ENCODE measurements at regions not wholly inside any gene's neighbourhood (a gene's known extent, or its start where the extent isn't known, plus 50 kb on each side); places are given as distances from the start of the nearest gene placed in this dataset.

- TF ChIP-seq, protein P1, sequence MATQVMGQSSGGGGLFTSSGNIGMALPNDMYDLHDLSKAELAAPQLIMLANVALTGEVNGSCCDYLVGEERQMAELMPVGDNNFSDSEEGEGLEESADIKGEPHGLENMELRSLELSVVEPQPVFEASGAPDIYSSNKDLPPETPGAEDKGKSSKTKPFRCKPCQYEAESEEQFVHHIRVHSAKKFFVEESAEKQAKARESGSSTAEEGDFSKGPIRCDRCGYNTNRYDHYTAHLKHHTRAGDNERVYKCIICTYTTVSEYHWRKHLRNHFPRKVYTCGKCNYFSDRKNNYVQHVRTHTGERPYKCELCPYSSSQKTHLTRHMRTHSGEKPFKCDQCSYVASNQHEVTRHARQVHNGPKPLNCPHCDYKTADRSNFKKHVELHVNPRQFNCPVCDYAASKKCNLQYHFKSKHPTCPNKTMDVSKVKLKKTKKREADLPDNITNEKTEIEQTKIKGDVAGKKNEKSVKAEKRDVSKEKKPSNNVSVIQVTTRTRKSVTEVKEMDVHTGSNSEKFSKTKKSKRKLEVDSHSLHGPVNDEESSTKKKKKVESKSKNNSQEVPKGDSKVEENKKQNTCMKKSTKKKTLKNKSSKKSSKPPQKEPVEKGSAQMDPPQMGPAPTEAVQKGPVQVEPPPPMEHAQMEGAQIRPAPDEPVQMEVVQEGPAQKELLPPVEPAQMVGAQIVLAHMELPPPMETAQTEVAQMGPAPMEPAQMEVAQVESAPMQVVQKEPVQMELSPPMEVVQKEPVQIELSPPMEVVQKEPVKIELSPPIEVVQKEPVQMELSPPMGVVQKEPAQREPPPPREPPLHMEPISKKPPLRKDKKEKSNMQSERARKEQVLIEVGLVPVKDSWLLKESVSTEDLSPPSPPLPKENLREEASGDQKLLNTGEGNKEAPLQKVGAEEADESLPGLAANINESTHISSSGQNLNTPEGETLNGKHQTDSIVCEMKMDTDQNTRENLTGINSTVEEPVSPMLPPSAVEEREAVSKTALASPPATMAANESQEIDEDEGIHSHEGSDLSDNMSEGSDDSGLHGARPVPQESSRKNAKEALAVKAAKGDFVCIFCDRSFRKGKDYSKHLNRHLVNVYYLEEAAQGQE (IDR thresholded peaks at IDR 0.05; ENCODE audit: borderline replicate concordance in 1 of 2, low read depth in 1 of 2, low read length in 2 of 2): no peak
- TF ChIP-seq TCF7L2 (IDR thresholded peaks at IDR 0.05; ENCODE audit: low read depth, low read length) (no peak), SMARCC2 (IDR thresholded peaks at IDR 0.05) (no peak), AGO2 (optimal IDR thresholded peaks at IDR 0.05; ENCODE audit: low read depth, low read length) (no peak), POLR2G (IDR thresholded peaks at IDR 0.05; ENCODE audit: low read depth, low read length) (no peak), ZHX1 (CRISPR knock-in tag; IDR thresholded peaks at IDR 0.05; ENCODE audit: low read depth) (no peak), GATAD2A (CRISPR knock-in tag; IDR thresholded peaks at IDR 0.05) (no peak), TARDBP (CRISPR knock-in tag; IDR thresholded peaks at IDR 0.05) (no peak)
- TF ChIP-seq, protein P2, sequence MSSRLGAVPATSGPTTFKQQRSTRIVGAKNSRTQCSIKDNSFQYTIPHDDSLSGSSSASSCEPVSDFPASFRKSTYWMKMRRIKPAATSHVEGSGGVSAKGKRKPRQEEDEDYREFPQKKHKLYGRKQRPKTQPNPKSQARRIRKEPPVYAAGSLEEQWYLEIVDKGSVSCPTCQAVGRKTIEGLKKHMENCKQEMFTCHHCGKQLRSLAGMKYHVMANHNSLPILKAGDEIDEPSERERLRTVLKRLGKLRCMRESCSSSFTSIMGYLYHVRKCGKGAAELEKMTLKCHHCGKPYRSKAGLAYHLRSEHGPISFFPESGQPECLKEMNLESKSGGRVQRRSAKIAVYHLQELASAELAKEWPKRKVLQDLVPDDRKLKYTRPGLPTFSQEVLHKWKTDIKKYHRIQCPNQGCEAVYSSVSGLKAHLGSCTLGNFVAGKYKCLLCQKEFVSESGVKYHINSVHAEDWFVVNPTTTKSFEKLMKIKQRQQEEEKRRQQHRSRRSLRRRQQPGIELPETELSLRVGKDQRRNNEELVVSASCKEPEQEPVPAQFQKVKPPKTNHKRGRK (CRISPR knock-in tag; IDR thresholded peaks at IDR 0.05): no peak
- TF ChIP-seq, protein P3, sequence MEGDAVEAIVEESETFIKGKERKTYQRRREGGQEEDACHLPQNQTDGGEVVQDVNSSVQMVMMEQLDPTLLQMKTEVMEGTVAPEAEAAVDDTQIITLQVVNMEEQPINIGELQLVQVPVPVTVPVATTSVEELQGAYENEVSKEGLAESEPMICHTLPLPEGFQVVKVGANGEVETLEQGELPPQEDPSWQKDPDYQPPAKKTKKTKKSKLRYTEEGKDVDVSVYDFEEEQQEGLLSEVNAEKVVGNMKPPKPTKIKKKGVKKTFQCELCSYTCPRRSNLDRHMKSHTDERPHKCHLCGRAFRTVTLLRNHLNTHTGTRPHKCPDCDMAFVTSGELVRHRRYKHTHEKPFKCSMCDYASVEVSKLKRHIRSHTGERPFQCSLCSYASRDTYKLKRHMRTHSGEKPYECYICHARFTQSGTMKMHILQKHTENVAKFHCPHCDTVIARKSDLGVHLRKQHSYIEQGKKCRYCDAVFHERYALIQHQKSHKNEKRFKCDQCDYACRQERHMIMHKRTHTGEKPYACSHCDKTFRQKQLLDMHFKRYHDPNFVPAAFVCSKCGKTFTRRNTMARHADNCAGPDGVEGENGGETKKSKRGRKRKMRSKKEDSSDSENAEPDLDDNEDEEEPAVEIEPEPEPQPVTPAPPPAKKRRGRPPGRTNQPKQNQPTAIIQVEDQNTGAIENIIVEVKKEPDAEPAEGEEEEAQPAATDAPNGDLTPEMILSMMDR (CRISPR knock-in tag; IDR thresholded peaks at IDR 0.05): no peak
These were observed 51.2 kb upstream of the STUM start for GRCh38 chr1:226497276-226497833.
